OCI-LY3 (cell line): ENCODE measurements at regions not wholly inside any gene's neighbourhood (a gene's known extent, or its start where the extent isn't known, plus 50 kb on each side); places are given as distances from the start of the nearest gene placed in this dataset.
"Not testable (repeated sequence)": the region's sequence is repeated elsewhere in the genome, so short reads cannot be mapped to it uniquely, and the experiment has no call there.

Experiments used
- H2AFZ ChIP-seq: fragments of 200-600, 300-600 bp; shearing (Covaris generic); 2 replicates; pipeline ENCODE4 v1.6.0; 2014; ENCODE audit warnings: antibody characterized with exemption, low read depth, low read length
- H3K27ac ChIP-seq: fragments of 200-600, 300-600 bp; sonication (generic); 2 replicates; pipeline ENCODE4 v1.5.1; 2014; ENCODE audit warnings: mild to moderate bottlenecking, low read length, moderate library complexity, mixed read lengths
- H3K27me3 ChIP-seq: fragments of 200-600, 300-600 bp; sonication (generic); 2 replicates; pipeline ENCODE4 v1.6.1; 2014; ENCODE audit warnings: low read depth, low read length, mixed read lengths
- H3K36me3 ChIP-seq: fragments of 200-600, 300-600 bp; sonication (generic); replicated peaks from 2 replicates; pipeline ENCODE3; 2014; ENCODE audit warnings: low read depth, low read length, mixed read lengths
- H3K4me1 ChIP-seq: fragments of 300-600, 200-600 bp; sonication (generic); 2 replicates; pipeline ENCODE4 v1.6.1; 2014; ENCODE audit warnings: low read length, mixed read lengths
- H3K4me2 ChIP-seq: fragments of 200-600, 300-600 bp; sonication (generic); 2 replicates; pipeline ENCODE4 v1.6.1; 2014; ENCODE audit warnings: low read length, mixed read lengths
- H3K4me3 ChIP-seq: fragments of 300-600, 200-600 bp; sonication (generic); 2 replicates; pipeline ENCODE4 v1.5.1; 2014; ENCODE audit warnings: antibody characterized with exemption, mild to moderate bottlenecking, low read length, moderate library complexity
- H3K79me2 ChIP-seq: fragments of 300-600, 200-600 bp; shearing (Covaris generic); 2 replicates; pipeline ENCODE4 v1.6.1; 2014; ENCODE audit warnings: mild to moderate bottlenecking, low read length, mixed read lengths
- H3K9ac ChIP-seq: fragments of 300-600, 200-600 bp; shearing (Covaris generic); 2 replicates; pipeline ENCODE4 v1.6.0; 2014; ENCODE audit warnings: mild to moderate bottlenecking, low read length, moderate library complexity
- H3K9me3 ChIP-seq: fragments of 200-600, 300-600 bp; shearing (Covaris generic); 2 replicates; pipeline ENCODE4 v1.6.1; 2014; ENCODE audit warnings: low read length, mixed read lengths; ENCODE audit not compliant: insufficient read depth
- H4K20me1 ChIP-seq: fragments of 200-600, 300-600 bp; sonication (generic); 2 replicates; pipeline ENCODE4 v1.6.1; 2016; ENCODE audit warnings: low read length, mixed read lengths; ENCODE audit not compliant: insufficient read depth
- CTCF ChIP-seq: fragments of 200-600, 300-600 bp; sonication (generic); IDR thresholded peaks from 2 replicates; pipeline ENCODE4 v1.5.1; 2014; ENCODE audit warnings: antibody characterized with exemption, low read length, low read depth
- EZH2phosphoT487 ChIP-seq: fragments of 200-600 bp; shearing (Covaris generic); IDR thresholded peaks from 2 replicates; pipeline ENCODE4 v1.6.1; 2018; ENCODE audit warnings: antibody characterized with exemption, mixed run types, low read depth

GRCh38 chr6:145099713-145100112 is 635.6 kb downstream of the EPM2A start:
- Histone ChIP-seq H3K27me3 (no peaks in the 10 kb centered on the region), H3K9me3 (no peaks in the 10 kb centered on the region), H4K20me1 (no peaks in the 10 kb centered on the region), H2AFZ (no peak overlapping the region), H3K4me1 (no peaks in the 10 kb centered on the region), H3K36me3 (no peaks in the 10 kb centered on the region), H3K4me2 (no peak overlapping the region), H3K79me2 (no peaks in the 10 kb centered on the region), H3K4me3 (no peak overlapping the region), H3K9ac (no peak overlapping the region), H3K27ac (no peak overlapping the region)
- TF ChIP-seq CTCF (no peak), EZH2phosphoT487 (no peak)

- H2AFZ ChIP-seq, result no peak overlapping the region
- H3K79me2 ChIP-seq, result no peaks in the 10 kb centered on the region
- no peaks in the 10 kb centered on the region for H3K27me3 ChIP-seq
- no peak overlapping the region for H3K4me3 ChIP-seq
- no peak overlapping the region for H3K9ac ChIP-seq
- no peaks in the 10 kb centered on the region for H3K4me1 ChIP-seq
- H3K9me3 ChIP-seq, result no peaks in the 10 kb centered on the region
- H3K4me2 ChIP-seq, result no peak overlapping the region
- H3K27ac ChIP-seq, result no peak overlapping the region
- H4K20me1 ChIP-seq, result no peaks in the 10 kb centered on the region
- no peaks in the 10 kb centered on the region for H3K36me3 ChIP-seq
- TF ChIP-seq CTCF (no peak), EZH2phosphoT487 (no peak)
These were observed 625.2 kb downstream of the EPM2A start for GRCh38 chr6:145110109-145110508.

- H2AFZ ChIP-seq, H3K4me3 ChIP-seq, H3K36me3 ChIP-seq, H3K9ac ChIP-seq, H3K4me2 ChIP-seq, H3K4me1 ChIP-seq, H3K9me3 ChIP-seq, H3K27ac ChIP-seq, H3K27me3 ChIP-seq, H4K20me1 ChIP-seq, H3K79me2 ChIP-seq: not testable (repeated sequence)
These were observed 623.9 kb downstream of the EPM2A start for GRCh38 chr6:145111407-145111806.

- Histone ChIP-seq H3K4me1 (no peaks in the 10 kb centered on the region), H3K9me3 (no peaks in the 10 kb centered on the region), H3K9ac (no peak overlapping the region), H3K27me3 (no peaks in the 10 kb centered on the region), H3K4me2 (no peak overlapping the region), H4K20me1 (no peaks in the 10 kb centered on the region), H3K79me2 (no peaks in the 10 kb centered on the region), H3K36me3 (no peaks in the 10 kb centered on the region), H3K4me3 (no peak overlapping the region), H3K27ac (no peak overlapping the region), H2AFZ (no peak overlapping the region)
- TF ChIP-seq CTCF (no peak), EZH2phosphoT487 (no peak)
These were observed 622.6 kb downstream of the EPM2A start for GRCh38 chr6:145112711-145113148.

- no peak overlapping the region for H2AFZ ChIP-seq
- H3K4me1 ChIP-seq, result no peaks in the 10 kb centered on the region
- no peaks in the 10 kb centered on the region for H3K79me2 ChIP-seq
- H4K20me1 ChIP-seq, result no peaks in the 10 kb centered on the region
- H3K4me2 ChIP-seq, result no peak overlapping the region
- no peak overlapping the region for H3K27ac ChIP-seq
- H3K9ac ChIP-seq, result no peak overlapping the region
- TF ChIP-seq CTCF (no peak), EZH2phosphoT487 (no peak)
- no peaks in the 10 kb centered on the region for H3K9me3 ChIP-seq
- no peak overlapping the region for H3K4me3 ChIP-seq
- H3K36me3 ChIP-seq, result no peaks in the 10 kb centered on the region
- no peaks in the 10 kb centered on the region for H3K27me3 ChIP-seq
These were observed 619.7 kb downstream of the EPM2A start for GRCh38 chr6:145115638-145116037.
